ENCODE measurements at regions not wholly inside any gene's neighbourhood (a gene's known extent, or its start where the extent isn't known, plus 50 kb on each side); places are given as distances from the start of the nearest gene placed in this dataset.
"Not testable (repeated sequence)": the region's sequence is repeated elsewhere in the genome, so short reads cannot be mapped to it uniquely, and the experiment has no call there.

GRCh38 chr2:185578322-185578721, 160.3 kb upstream of the FSIP2 start:
- H3K27ac ChIP-seq: no peak overlapping the region
- DNase-seq (ENCODE audit: low spot score) (no peak), ATAC-seq (ENCODE audit: insufficient number of reproducible peaks, low FRiP score, low read depth) (no peak)
- no peaks in the 10 kb centered on the region for H3K9me3 ChIP-seq
- no peaks in the 10 kb centered on the region for H3K4me1 ChIP-seq (ENCODE audit: control insufficient read depth in 1 of 2, low read depth in 2 of 2)
- no peak for TF ChIP-seq CTCF (IDR thresholded peaks at IDR 0.05)
- H3K36me3 ChIP-seq: no peaks in the 10 kb centered on the region
- H3K4me3 ChIP-seq: no peak overlapping the region
- no peaks in the 10 kb centered on the region for H3K27me3 ChIP-seq (replicated peaks; ENCODE audit: insufficient read depth)

GRCh38 chr2:185583058-185583816, 155.4 kb upstream of the FSIP2 start:
- H3K4me3 ChIP-seq: no peak overlapping the region
- no peak for DNase-seq (ENCODE audit: low spot score)
- no peaks in the 10 kb centered on the region for H3K4me1 ChIP-seq (ENCODE audit: control insufficient read depth in 1 of 2, low read depth in 2 of 2)
- no peaks in the 10 kb centered on the region for H3K36me3 ChIP-seq
- no peak overlapping the region for H3K27ac ChIP-seq
- no peaks in the 10 kb centered on the region for H3K27me3 ChIP-seq (replicated peaks; ENCODE audit: insufficient read depth)
- peaks cover 6% of the 10 kb centered on the region for H3K9me3 ChIP-seq
- no peak for ATAC-seq (ENCODE audit: insufficient number of reproducible peaks, low FRiP score, low read depth)
- TF ChIP-seq CTCF (IDR thresholded peaks at IDR 0.05): no peak

GRCh38 chr2:185585165-185585564, 153.4 kb upstream of the FSIP2 start:
- not testable (repeated sequence) for ATAC-seq (ENCODE audit: insufficient number of reproducible peaks, low FRiP score, low read depth); H3K4me3 ChIP-seq; H3K4me1 ChIP-seq (ENCODE audit: control insufficient read depth in 1 of 2, low read depth in 2 of 2); DNase-seq (ENCODE audit: low spot score); H3K27ac ChIP-seq; H3K36me3 ChIP-seq; H3K27me3 ChIP-seq (replicated peaks; ENCODE audit: insufficient read depth); H3K9me3 ChIP-seq

- not testable (repeated sequence) for H3K36me3 ChIP-seq; H3K27me3 ChIP-seq (replicated peaks; ENCODE audit: insufficient read depth); H3K9me3 ChIP-seq; H3K27ac ChIP-seq; DNase-seq (ENCODE audit: low spot score); H3K4me3 ChIP-seq; H3K4me1 ChIP-seq (ENCODE audit: control insufficient read depth in 1 of 2, low read depth in 2 of 2); ATAC-seq (ENCODE audit: insufficient number of reproducible peaks, low FRiP score, low read depth)
These were observed 147.3 kb upstream of the FSIP2 start for GRCh38 chr2:185591276-185591675.

GRCh38 chr2:185607945-185608344, 130.7 kb upstream of the FSIP2 start:
- Histone ChIP-seq H3K27me3 (replicated peaks; ENCODE audit: insufficient read depth) (no peaks in the 10 kb centered on the region), H3K4me1 (ENCODE audit: control insufficient read depth in 1 of 2, low read depth in 2 of 2) (no peaks in the 10 kb centered on the region), H3K9me3 (no peaks in the 10 kb centered on the region), H3K36me3 (no peaks in the 10 kb centered on the region), H3K27ac (no peak overlapping the region), H3K4me3 (no peak overlapping the region)
- ATAC-seq (ENCODE audit: insufficient number of reproducible peaks, low FRiP score, low read depth): no peak
- TF ChIP-seq CTCF (IDR thresholded peaks at IDR 0.05): no peak
- DNase-seq (ENCODE audit: low spot score): no peak

- ATAC-seq (ENCODE audit: insufficient number of reproducible peaks, low FRiP score, low read depth) (no peak), DNase-seq (ENCODE audit: low spot score) (no peak)
- Histone ChIP-seq H3K4me3 (no peak overlapping the region), H3K27me3 (replicated peaks; ENCODE audit: insufficient read depth) (no peaks in the 10 kb centered on the region), H3K9me3 (no peaks in the 10 kb centered on the region), H3K27ac (no peak overlapping the region), H3K4me1 (ENCODE audit: control insufficient read depth in 1 of 2, low read depth in 2 of 2) (no peaks in the 10 kb centered on the region), H3K36me3 (no peaks in the 10 kb centered on the region)
- TF ChIP-seq CTCF (IDR thresholded peaks at IDR 0.05): no peak
These were observed 129.8 kb upstream of the FSIP2 start for GRCh38 chr2:185608799-185609198.
